G401 (cell line): ENCODE measurements at regions not wholly inside any gene's neighbourhood (a gene's known extent, or its start where the extent isn't known, plus 50 kb on each side); places are given as distances from the start of the nearest gene placed in this dataset.

Experiments
- DNase-seq: peaks from one replicate; pipeline ENCODE4 v3.0.0-alpha.2; 2015; ENCODE audit warnings: low spot score
- in situ Hi-C: cut with HindIII; loops from 2 replicates; pipeline ENCODE4 v1.10.0; 2016; ENCODE audit warnings: low sequenced_read_pairs, mixed read lengths

- in situ Hi-C loops, result no loop called here
These were observed 128.9 kb downstream of the SNAPC1 start for GRCh38 chr14:61891170-61891569.

GRCh38 chr14:61891810-61892209, 129.6 kb downstream of the SNAPC1 start:
- in situ Hi-C loops, result no loop called here
- no peak for DNase-seq

More at GRCh38 chr14:61891170-61891569, 128.9 kb downstream of the SNAPC1 start:
- no peak for DNase-seq

GRCh38 chr14:61893371-61893940, 131.2 kb downstream of the SNAPC1 start:
- in situ Hi-C loops, result no loop called here
- no peak for DNase-seq

- peak; percentile 92 for DNase-seq
- in situ Hi-C loops, result no loop called here
These were observed 132.3 kb downstream of the SNAPC1 start for GRCh38 chr14:61894452-61895077.

DNA sequence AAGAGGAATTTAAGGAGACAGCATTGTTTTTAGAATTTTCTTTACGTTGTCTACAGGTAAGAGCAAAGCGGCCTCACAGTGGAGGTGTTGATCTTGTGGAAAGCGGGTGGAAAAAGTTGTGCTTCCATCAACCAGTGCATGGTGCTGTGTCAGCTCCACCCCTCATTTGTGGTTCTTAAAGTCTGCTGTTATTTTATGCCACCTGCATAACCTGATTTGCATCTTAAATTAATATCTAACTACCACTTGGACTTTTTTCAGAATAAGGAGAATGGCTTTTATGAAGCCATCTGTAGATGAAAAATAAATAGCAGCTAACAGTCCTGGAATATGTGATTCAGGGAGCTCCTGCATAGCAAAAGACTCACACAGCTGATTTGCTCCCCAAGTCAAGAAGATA, 135.1 kb downstream of the SNAPC1 start:
- in situ Hi-C loops, result no loop called here
- no peak for DNase-seq

DNA sequence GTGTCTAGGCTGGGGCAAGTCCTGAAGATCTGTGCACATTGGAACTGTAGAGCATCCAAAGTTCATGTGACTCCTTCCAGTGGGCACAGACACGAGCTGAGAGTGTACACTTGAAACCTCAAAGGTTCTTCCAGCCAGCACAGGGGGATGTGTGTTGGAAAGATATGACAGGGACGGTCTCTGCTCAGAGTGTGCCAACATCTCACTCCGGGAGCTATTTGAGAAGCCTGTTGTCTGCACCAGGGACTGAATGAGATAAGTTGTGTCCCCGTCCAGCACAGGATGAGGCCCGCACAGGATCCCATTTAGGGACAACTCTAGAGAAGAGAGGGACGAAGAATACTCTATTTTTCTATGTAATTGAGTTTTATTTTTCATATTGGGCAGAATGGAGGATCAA, 136.3 kb downstream of the SNAPC1 start:
- in situ Hi-C loops, result no loop called here

DNA sequence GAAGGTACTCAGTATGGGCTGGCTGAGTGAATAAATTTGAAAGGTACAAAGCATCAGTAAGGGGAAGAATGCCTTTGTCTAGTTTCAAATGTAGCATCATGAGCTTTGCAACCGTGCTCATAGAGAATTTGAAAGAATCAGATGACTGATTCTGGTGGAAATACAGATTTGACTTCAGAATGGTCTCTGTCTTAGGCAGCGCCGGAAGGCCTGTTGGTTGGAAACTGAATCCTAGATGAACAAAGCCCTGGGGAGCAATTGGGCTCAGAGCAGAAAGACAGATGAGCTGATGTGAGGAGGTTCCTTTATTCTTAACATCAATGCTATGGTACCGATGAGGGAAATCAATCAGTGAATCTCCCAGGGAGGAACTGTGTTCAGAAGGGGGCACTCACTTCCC, 137.3 kb downstream of the SNAPC1 start:
- DNase-seq, result no peak
- in situ Hi-C loops, result no loop called here

More for the DNA sequence above, 136.3 kb downstream of the SNAPC1 start:
- DNase-seq, result no peak

DNA sequence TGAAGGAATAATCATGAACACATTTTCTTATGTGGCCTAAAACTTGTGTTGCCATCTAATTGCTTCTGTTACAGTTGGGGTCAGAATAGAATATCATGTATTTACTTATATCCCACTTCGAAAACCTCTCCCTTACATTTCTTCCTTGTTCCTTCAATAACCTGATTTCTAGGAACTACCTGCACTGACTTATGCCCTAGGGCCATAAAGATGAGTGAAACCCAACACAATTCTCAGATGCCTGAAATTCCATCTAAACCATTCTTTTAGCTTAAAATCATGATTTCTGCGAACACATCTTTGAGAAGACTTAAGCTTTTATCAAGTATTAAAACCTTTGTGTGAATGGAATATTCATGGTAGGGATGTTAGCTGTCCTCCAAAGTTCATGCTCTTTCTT, 142.7 kb downstream of the SNAPC1 start:
- in situ Hi-C loops, result no loop called here
- DNase-seq, result no peak

- in situ Hi-C loops, result no loop called here
These were observed 149.4 kb downstream of the SNAPC1 start for GRCh38 chr14:61911574-61911973.

DNA sequence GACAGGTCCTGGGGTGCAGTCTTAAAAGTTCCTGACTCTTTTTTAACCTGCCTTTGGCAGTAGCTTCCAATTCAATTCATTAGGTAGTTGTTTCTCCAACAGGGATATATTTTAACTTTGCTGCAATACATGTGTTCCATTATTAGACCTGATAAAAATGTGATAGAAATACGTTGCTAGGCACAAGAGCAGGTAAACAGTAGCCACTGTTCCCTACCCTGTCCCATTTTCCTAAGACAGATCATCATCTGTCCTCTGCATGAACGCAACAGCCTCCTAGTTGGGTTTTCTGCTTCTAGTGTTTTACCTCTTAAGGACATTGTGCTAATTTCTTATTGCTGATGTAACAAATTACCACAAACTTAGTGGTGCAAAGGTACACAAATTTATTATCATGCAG, 156.8 kb downstream of the SNAPC1 start:
- no peak for DNase-seq
- in situ Hi-C loops, result no loop called here

More at GRCh38 chr14:61911574-61911973, 149.4 kb downstream of the SNAPC1 start:
- peak; percentile 72 for DNase-seq

- in situ Hi-C loops, result no loop called here
- DNase-seq, result no peak
These were observed 161.1 kb downstream of the SNAPC1 start for GRCh38 chr14:61923348-61923747.

DNA sequence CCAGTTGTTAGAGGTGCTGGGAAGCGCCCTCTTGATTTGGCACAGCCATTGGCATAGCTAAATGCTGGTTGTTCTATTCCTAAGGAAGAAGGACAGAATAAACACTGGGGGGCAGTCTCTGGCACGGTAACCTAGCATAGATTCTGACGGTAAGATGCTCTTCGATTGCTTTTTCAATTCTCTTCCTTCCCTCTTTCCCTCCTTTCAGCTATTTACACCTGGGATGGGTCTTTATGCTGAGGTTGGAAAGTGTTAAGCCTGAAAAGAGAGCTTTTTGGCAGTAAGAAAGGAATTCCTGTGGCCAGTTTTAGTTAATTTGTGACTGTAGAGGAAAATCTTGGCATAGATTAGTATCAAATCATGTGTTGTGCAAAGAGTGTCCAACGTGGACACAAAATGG, 162.8 kb downstream of the SNAPC1 start:
- peak; percentile 51 for DNase-seq
- in situ Hi-C loops, result no loop called here

- in situ Hi-C loops, result no loop called here
- DNase-seq, result no peak
These were observed 163.7 kb downstream of the SNAPC1 start for GRCh38 chr14:61925732-61926435.

DNA sequence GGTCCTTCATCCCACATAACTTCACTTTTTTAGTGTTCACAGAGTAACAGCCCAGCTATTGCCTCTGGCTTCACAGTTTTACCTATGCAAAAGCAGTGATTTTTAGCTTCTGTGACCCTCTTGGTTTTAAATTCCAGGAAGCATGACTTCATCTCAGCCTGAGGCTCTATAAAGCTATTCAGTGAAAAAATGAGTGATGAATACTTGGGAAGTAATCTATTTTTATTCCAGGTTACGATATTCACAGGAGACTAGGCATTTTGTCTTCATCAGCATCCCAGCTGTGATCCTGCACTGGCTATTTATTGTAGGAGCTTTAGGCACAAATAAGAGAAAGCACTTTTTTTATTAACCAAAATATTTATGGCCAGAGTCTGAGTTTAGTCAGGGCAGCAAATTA, 164.8 kb downstream of the SNAPC1 start:
- no peak for DNase-seq

GRCh38 chr14:61927520-61927919, 165.3 kb downstream of the SNAPC1 start:
- DNase-seq, result no peak
- in situ Hi-C loops, result no loop called here

More for the DNA sequence above, 164.8 kb downstream of the SNAPC1 start:
- in situ Hi-C loops, result no loop called here

- DNase-seq, result no peak
- in situ Hi-C loops, result no loop called here
These were observed 166.1 kb downstream of the SNAPC1 start for GRCh38 chr14:61928300-61928699.

GRCh38 chr14:61928701-61929100, 166.5 kb downstream of the SNAPC1 start:
- in situ Hi-C loops, result no loop called here

DNA sequence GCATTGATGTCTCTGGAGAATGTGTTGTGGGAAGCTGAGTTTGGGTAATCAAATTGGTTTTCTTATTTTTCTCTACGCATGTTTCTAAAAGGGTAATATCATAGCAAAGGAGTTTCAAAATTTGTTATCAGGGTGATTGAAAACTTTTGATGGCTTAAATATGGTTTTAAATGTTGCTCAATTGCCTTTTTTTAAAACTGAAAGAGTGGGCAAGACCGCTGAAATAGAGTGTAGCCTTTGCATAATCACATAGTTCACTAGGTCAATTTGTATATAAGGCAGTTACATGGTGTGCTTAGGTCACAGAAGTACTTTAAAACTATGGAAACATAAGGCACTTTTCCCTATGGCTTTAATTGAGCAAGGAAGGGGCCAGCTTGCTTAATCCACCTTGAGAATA, 167.4 kb downstream of the SNAPC1 start:
- in situ Hi-C loops, result no loop called here
- no peak for DNase-seq

More at GRCh38 chr14:61928701-61929100, 166.5 kb downstream of the SNAPC1 start:
- no peak for DNase-seq

DNA sequence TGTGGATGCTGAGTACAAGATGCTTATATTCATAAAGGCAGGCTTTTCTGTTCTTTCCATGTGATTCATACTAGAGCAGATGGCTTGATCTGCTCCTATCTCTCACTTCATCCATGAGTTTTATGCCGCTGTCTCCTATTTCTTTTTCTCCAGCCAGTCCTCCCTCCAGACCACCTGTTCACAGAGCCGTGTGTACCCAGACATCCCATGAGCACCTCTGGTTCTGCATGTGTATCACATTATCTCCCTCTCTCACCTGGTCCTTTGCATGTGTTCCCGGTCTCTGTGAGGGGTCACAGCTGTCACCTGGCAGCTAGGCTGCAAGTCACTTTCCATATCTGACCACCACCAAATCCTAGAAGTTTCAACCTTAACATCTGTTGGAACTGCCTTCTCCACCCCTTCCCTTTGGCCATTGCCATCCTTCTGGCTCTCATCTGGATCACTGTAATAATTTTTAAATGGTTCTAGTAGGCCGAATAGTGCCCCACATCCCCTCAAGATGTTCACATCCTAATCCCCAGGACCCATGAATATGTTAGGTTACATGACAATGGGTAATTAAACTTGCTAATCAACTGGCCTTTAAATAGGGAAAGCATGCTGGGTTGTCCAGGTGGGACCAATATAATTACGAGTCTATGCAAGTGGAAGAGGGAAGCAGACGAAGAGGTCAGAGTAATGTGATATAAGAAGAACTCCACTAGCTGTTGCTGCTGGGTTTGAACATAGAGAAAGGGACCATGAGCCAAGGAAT, 168.1 kb downstream of the SNAPC1 start:
- no peak for DNase-seq
- in situ Hi-C loops, result no loop called here

- DNase-seq, result no peak
- in situ Hi-C loops, result no loop called here
These were observed 170.8 kb downstream of the SNAPC1 start for GRCh38 chr14:61932974-61933373.
